ENCODE measurements at regions not wholly inside any gene's neighbourhood (a gene's known extent, or its start where the extent isn't known, plus 50 kb on each side); places are given as distances from the start of the nearest gene placed in this dataset.
A peak's percentile ranks its signal among the peaks of the same experiment; 100 is the strongest.

DNA sequence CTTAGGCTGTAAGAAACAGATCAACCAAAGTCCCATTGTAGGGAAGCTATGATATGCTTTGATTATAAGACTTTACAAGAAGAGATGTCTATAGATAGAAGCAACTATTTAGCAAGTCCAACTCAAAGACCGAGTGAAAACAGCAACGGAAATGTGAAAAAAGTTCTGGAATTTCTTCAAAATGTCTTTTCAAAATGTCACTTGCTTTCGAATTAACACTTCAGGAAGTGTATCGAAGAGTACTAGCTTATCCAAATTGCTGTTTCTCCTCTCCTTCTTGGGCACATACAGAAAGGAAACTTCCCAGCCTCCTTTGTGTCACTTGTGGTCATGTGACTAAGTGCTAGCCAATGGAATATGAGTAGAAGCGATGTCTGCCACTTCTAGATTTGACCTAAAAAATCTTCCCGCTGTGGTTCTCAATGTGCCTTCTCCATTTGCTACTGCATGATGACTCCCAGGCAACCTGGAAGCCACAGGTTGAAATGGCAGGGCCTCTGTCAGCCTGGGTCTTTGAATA lies 89.9 kb downstream of the TSEN15 start:
- DNase-seq (ENCODE audit: low read depth, low spot score): no peak

- DNase-seq (ENCODE audit: low read depth, low spot score): no peak
Observed at GRCh38 chr1:184143449-184143848, 91.9 kb downstream of the TSEN15 start.

DNA sequence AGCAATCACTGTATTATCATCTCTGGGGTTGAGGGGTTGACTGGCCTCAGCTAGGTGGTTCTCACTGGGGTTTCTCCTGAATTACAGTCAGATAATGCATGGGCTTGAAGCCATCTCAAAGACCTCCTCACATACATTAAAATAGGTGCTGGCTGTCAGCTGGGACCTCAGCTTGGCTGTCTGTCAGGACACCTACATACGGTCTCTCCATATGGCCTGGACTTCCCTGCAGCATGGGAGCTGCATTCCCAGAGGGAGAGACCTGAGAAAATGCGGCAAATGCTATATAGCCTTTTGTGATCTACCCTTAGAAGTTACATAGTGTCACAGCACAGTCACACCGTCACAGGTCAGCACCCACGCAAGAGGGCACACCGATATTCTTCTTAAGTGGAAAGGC lies 93.6 kb downstream of the TSEN15 start:
- no peak for DNase-seq (ENCODE audit: low read depth, low spot score)

GRCh38 chr1:184146202-184146601 lies 94.7 kb downstream of the TSEN15 start:
- no peak for DNase-seq (ENCODE audit: low read depth, low spot score)

DNA sequence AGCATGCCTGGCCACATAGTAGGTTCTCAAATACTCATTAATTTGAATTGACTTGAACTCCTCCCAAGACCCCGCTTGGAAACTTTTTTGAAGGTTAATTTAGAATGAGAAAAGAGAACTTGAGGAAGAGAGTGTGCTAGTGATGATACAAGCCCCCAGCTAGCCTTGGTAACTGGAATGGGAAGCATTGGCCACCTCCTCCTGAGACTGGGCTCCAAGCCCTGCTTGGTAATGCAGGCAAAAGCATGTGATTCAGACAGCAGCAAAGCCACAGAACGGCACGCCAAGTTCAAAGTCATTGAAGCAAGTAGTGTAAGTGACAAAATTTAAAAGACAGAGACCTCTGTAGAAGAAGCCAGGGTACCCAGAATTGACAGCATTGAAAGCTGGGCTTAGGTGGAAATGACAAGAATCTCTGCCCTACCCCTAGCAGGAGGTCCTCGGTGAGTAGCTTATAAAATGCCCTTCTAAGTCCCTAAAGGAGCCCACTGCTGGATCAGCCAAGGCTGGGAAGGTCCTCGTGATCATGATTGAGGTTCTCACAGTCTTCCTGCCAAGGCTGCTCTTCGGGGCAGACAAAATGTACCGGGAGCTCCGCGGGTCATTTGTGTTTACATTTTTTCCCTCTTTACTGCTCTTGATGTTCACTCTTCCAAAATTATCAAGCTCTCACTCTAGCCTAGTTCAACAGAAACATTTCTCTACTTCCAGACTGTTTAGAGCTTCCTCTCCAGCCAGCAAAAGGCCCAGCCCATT lies 99.4 kb downstream of the TSEN15 start:
- no peak for DNase-seq (ENCODE audit: low read depth, low spot score)

GRCh38 chr1:184152434-184152898 lies 100.9 kb downstream of the TSEN15 start:
- DNase-seq (ENCODE audit: low read depth, low spot score): no peak

DNA sequence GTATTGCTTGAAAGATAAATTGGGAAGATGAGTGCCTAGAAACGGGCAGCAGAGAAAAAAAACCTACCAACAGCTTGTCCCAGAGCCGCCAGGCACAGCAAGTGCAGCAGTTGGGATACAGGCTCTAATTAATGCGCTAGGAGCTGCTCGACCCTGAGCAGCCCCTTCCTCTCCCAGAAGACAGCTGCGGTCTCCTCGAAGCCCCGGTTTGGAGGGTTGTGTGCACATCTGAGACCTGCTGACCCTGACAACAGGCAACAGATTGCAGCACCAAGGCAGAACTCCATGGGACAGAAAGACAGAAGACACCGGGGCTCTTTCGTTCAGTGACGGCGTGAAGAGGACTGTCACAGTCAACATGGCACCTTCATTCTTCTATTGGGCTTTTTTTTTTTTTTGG lies 101.4 kb downstream of the TSEN15 start:
- no peak for DNase-seq (ENCODE audit: low read depth, low spot score)

DNA sequence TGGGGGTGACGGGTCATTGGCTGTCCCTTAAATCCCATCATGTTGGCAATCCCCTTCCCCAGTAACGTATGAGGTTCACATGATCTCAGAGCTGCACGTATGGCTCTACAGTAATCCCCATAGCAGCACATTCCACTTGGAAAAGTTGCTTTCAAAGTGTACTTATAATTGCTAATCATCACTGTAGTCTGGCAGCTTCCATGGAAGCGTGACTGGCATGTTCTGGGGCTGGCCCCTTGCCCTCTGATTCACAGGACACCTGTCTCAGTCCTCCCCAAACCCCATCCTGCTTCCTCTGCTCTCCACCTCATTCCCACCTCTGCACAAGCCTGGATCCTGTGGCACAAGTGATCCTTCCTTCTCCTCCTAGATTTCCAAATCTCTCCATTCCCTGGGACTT lies 102.2 kb downstream of the TSEN15 start:
- DNase-seq (ENCODE audit: low read depth, low spot score): no peak

DNA sequence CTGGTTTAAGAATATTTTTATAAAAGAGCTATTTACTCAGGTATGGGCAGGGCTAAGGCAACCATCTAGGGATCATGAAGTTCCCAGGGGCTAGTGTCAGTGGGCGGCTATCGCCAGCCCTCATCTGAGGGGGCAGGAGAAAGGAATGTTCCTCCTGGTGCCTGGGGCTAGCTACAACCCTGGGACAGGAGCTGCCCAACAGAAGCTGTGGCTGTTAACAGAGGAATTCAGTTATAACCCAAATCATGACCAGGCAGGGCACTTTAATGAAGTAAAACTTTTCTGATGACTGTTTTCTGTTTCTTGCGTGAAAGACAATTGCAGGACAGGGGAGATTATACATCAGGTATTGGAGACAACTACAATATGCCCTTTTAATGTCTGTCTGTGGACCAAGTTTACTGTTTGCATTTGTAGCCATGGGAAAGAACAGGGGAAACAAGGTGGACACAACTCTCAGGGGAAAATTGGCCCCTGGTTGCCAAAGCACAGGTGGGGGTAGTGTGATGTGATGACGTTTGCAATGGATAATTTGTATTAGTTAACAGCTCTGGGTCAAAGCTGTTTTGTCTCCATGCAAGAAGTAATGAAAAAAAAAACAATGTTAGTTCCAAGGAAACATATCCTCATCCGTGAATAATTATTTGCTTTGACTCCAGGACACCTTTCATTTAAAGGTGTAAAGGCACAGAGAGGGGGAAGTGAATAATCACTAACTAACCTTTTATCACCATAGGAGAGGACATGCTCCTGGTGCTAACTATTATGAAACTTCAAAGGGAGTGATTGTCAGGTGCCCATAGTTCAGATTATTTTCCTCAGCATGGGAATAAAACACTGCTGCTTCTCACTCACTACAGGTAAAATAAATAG lies 105.2 kb downstream of the TSEN15 start:
- peak; percentile 88 for DNase-seq (ENCODE audit: low read depth, low spot score)

GRCh38 chr1:184157394-184157742 lies 105.8 kb downstream of the TSEN15 start:
- no peak for DNase-seq (ENCODE audit: low read depth, low spot score)

DNA sequence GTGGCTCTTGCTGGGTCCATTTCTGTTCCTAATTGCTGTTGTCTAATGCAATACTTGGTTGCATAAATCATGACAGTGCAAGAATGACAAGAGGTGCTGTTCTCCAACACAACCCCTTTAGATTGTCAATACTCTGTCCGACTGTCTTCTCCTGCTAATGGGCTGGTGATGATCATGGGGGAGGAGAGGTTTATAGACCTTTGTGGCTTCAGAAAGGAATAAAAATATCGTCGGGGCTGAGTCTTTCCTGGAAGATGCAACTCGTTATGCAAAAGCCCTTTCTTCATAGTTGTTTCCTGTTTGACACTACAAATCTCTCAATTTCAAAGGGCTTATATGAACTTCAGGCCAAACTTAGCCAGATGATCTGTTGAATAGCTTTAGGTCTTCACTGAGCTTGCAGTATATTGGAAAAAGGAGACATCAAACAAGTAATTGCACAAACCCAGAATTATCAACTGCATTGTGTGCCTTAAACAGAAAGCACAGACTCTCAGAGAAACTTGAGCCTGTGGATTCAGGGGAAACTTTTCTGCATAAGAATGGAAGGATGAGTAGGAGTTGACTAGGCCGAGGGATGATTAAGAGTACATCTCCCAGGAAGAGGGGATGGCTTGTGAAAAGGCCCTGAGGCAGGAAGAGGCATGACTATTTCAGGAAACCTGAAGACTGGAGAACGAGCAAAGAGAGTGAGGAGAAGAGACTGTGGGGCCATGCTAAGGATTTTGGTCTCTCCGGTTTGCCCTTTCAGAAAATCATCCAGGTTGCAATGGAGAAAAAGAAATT lies 107.6 kb downstream of the TSEN15 start:
- peak; percentile 69 for DNase-seq (ENCODE audit: low read depth, low spot score)

GRCh38 chr1:184160236-184160635 lies 108.7 kb downstream of the TSEN15 start:
- no peak for DNase-seq (ENCODE audit: low read depth, low spot score)

- DNase-seq (ENCODE audit: low read depth, low spot score): no peak
Observed at GRCh38 chr1:184161071-184161698, 109.7 kb downstream of the TSEN15 start.

- no peak for DNase-seq (ENCODE audit: low read depth, low spot score)
Observed at GRCh38 chr1:184162281-184162680, 110.8 kb downstream of the TSEN15 start.

GRCh38 chr1:184163674-184164465 lies 112.3 kb downstream of the TSEN15 start:
- DNase-seq (ENCODE audit: low read depth, low spot score): peak; percentile 51

GRCh38 chr1:184164536-184164935 lies 113.0 kb downstream of the TSEN15 start:
- DNase-seq (ENCODE audit: low read depth, low spot score): no peak

GRCh38 chr1:184166485-184166884 lies 115.0 kb downstream of the TSEN15 start:
- DNase-seq (ENCODE audit: low read depth, low spot score): no peak

DNA sequence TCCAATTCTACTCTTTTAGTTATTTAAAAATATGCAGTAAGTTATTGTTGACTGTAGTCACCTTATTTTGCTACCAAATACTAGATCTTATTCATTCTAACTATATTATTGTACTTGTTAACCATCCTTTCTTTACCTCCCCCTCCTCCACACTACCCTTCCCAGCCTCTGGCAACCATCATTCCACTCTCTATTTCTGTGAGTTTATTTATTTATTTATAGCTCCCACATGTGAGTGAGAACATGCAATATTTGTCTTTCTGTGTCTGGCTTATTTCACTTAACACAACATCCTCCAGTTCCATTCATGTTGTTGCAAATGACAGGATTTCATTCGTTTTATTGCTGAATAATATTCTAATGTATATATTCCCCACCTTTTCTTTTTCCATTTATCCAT lies 115.8 kb downstream of the TSEN15 start:
- DNase-seq (ENCODE audit: low read depth, low spot score): no peak

GRCh38 chr1:184170719-184171118 lies 119.2 kb downstream of the TSEN15 start:
- DNase-seq (ENCODE audit: low read depth, low spot score): no peak

GRCh38 chr1:184176058-184176457 lies 124.5 kb downstream of the TSEN15 start:
- no peak for DNase-seq (ENCODE audit: low read depth, low spot score)

- DNase-seq (ENCODE audit: low read depth, low spot score): no peak
Observed at GRCh38 chr1:184181044-184181443, 129.5 kb downstream of the TSEN15 start.
